GM19455 (cell line): ENCODE measurements at regions not wholly inside any gene's neighbourhood (a gene's known extent, or its start where the extent isn't known, plus 50 kb on each side); places are given as distances from the start of the nearest gene placed in this dataset.

Experiments
- ATAC-seq: cut with Tn5 transposase; IDR thresholded peaks from one replicate; pipeline ENCODE4 v1.9.1; 2021; ENCODE audit not compliant: unreplicated experiment

- ATAC-seq, result no peak
Measured at GRCh38 chr12:98453492-98453891, 61.9 kb upstream of the TMPO start.

DNA sequence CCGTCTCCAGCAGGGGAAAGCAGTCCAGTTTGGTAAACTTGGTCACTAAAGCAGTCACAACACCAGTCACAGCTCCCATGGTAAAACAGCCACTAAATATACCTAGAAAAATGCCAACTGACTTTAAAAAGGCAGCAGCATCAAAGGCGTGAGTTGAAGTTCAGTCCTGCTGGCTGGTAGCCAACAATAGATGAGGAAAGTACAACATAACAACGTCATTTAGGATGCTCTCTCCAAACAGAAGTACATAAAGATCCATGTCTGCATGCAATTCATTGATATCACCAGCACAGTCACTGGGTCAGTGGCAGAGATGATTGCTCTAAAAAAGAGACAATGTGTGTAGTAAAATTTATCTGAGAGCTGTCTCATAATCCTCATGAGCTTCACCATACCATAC lies 59.3 kb upstream of the TMPO start:
- ATAC-seq, result no peak

- no peak for ATAC-seq
Measured at GRCh38 chr12:98456576-98457573, 58.5 kb upstream of the TMPO start.

DNA sequence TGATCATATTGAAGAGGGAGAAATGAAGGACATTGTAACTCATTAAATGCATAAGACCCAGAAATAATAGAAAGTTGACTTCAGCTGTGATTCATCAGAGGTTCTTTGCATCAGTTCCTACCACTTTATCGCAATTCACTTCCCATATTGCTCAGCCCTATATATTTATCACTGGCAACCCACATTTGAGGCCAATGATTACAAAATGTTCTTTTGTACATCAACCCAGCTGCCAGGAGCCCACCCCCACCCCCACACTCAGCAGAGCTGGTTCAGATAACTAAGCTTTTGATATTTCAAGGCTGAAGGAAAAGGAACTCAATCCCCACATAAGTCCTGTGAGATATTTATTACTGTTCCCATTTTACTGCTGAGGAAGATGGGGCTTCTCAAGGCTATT lies 51.2 kb upstream of the TMPO start:
- no peak for ATAC-seq

- no peak for ATAC-seq
Measured at GRCh38 chr12:98465505-98465904, 49.9 kb upstream of the TMPO start.
